ENCODE measurements at regions not wholly inside any gene's neighbourhood (a gene's known extent, or its start where the extent isn't known, plus 50 kb on each side); places are given as distances from the start of the nearest gene placed in this dataset.
"Not testable (repeated sequence)": the region's sequence is repeated elsewhere in the genome, so short reads cannot be mapped to it uniquely, and the experiment has no call there.

GRCh38 chr13:18727138-18727537 is 454.5 kb downstream of the TUBA3C start:
- TF ChIP-seq YY1 (IDR thresholded peaks at IDR 0.05; ENCODE audit: insufficient read depth, insufficient read length); ZNF274 (IDR thresholded peaks at IDR 0.05; ENCODE audit: low read depth, low read length): not testable (repeated sequence)
